ENCODE measurements at regions not wholly inside any gene's neighbourhood (a gene's known extent, or its start where the extent isn't known, plus 50 kb on each side); places are given as distances from the start of the nearest gene placed in this dataset.

DNA sequence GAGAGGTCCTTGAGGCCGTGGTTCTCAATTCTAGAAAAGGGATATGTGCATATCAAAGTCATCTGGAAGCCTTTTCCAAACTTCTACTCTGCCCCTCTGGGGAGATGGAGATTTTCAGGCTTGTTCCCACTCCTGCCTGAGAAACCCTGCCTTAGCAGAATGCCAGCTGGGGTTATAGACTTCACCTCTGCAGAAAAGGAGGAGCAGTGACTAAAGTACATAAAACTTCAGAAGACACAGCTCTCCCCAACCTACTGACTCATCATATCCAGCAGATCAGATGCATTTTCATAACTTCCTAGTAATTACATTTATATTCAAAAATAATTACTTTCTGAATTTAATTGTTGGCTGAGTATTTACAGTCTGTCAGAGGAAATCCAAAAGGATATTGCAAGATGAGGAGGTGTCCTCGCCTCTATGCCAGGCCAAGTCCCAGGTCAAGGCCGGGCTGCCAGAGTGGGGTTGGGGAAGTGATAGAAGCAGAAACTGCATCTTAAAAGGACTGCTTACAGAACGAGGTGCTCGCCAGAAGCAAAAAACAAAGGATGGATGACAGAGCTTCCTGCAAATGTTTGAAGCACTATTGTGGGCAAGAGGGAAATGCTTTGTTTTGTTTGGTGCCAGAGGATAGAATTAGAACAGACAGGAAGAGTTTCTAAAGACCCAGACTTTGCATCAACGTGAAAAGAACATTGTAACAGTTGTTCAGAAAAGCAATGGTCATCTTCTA is 75.6 kb upstream of the APCDD1 start:
- Histone ChIP-seq H3K4me2 (peak overlapping the region; percentile 56), H3K36me3 (ENCODE audit: insufficient read depth) (no peaks in the 10 kb centered on the region), H3K4me1 (ENCODE audit: insufficient read depth) (peaks cover 16% of the 10 kb centered on the region), H3K9me2 (ENCODE audit: insufficient read depth) (no peaks in the 10 kb centered on the region), H3K4me3 (no peak overlapping the region), H3K27ac (ENCODE audit: low read depth) (no peak overlapping the region), H4K20me1 (replicated peaks; ENCODE audit: insufficient read depth) (no peaks in the 10 kb centered on the region), H2AFZ (peak overlapping the region; percentile 39), H3F3A (replicated peaks; ENCODE audit: low read depth) (no peaks in the 10 kb centered on the region), H3K79me2 (replicated peaks; ENCODE audit: insufficient read depth) (no peaks in the 10 kb centered on the region), H3K27me3 (ENCODE audit: insufficient read depth) (no peaks in the 10 kb centered on the region)
- Mint-ChIP-seq H3K9me3 (no peaks in the 10 kb centered on the region), H3K4me3 (no peak overlapping the region), H3K27ac (no peak overlapping the region), H3K27me3 (ENCODE audit: insufficient read depth, low read depth, poor library complexity) (no peaks in the 10 kb centered on the region), H3K36me3 (ENCODE audit: low read depth) (no peaks in the 10 kb centered on the region), H3K4me1 (peaks cover 12% of the 10 kb centered on the region)
- no peak for ATAC-seq
- TF ChIP-seq, protein P1, sequence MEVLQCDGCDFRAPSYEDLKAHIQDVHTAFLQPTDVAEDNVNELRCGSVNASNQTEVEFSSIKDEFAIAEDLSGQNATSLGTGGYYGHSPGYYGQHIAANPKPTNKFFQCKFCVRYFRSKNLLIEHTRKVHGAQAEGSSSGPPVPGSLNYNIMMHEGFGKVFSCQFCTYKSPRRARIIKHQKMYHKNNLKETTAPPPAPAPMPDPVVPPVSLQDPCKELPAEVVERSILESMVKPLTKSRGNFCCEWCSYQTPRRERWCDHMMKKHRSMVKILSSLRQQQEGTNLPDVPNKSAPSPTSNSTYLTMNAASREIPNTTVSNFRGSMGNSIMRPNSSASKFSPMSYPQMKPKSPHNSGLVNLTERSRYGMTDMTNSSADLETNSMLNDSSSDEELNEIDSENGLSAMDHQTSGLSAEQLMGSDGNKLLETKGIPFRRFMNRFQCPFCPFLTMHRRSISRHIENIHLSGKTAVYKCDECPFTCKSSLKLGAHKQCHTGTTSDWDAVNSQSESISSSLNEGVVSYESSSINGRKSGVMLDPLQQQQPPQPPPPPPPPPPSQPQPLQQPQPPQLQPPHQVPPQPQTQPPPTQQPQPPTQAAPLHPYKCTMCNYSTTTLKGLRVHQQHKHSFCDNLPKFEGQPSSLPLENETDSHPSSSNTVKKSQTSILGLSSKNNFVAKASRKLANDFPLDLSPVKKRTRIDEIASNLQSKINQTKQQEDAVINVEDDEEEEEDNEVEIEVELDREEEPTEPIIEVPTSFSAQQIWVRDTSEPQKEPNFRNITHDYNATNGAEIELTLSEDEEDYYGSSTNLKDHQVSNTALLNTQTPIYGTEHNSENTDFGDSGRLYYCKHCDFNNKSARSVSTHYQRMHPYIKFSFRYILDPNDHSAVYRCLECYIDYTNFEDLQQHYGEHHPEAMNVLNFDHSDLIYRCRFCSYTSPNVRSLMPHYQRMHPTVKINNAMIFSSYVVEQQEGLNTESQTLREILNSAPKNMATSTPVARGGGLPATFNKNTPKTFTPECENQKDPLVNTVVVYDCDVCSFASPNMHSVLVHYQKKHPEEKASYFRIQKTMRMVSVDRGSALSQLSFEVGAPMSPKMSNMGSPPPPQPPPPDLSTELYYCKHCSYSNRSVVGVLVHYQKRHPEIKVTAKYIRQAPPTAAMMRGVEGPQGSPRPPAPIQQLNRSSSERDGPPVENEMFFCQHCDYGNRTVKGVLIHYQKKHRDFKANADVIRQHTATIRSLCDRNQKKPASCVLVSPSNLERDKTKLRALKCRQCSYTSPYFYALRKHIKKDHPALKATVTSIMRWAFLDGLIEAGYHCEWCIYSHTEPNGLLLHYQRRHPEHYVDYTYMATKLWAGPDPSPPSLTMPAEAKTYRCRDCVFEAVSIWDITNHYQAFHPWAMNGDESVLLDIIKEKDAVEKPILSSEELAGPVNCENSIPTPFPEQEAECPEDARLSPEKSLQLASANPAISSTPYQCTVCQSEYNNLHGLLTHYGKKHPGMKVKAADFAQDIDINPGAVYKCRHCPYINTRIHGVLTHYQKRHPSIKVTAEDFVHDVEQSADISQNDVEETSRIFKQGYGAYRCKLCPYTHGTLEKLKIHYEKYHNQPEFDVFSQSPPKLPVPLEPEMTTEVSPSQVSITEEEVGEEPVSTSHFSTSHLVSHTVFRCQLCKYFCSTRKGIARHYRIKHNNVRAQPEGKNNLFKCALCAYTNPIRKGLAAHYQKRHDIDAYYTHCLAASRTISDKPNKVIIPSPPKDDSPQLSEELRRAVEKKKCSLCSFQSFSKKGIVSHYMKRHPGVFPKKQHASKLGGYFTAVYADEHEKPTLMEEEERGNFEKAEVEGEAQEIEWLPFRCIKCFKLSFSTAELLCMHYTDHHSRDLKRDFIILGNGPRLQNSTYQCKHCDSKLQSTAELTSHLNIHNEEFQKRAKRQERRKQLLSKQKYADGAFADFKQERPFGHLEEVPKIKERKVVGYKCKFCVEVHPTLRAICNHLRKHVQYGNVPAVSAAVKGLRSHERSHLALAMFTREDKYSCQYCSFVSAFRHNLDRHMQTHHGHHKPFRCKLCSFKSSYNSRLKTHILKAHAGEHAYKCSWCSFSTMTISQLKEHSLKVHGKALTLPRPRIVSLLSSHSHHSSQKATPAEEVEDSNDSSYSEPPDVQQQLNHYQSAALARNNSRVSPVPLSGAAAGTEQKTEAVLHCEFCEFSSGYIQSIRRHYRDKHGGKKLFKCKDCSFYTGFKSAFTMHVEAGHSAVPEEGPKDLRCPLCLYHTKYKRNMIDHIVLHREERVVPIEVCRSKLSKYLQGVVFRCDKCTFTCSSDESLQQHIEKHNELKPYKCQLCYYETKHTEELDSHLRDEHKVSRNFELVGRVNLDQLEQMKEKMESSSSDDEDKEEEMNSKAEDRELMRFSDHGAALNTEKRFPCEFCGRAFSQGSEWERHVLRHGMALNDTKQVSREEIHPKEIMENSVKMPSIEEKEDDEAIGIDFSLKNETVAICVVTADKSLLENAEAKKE (CRISPR knock-in tag; IDR thresholded peaks at IDR 0.05) = no peak
- TF ChIP-seq ZNF114 (CRISPR knock-in tag; IDR thresholded peaks at IDR 0.05) = no peak
- no peak for TF ChIP-seq ZNF331 (CRISPR knock-in tag; IDR thresholded peaks at IDR 0.05; ENCODE audit: low read depth)
- TF ChIP-seq EZH2 (IDR thresholded peaks at IDR 0.05; ENCODE audit: low read depth, unreplicated experiment) = no peak
- TF ChIP-seq STAT1 (IDR thresholded peaks at IDR 0.05; ENCODE audit: unreplicated experiment) = no peak
- no peak for TF ChIP-seq CREB1 (CRISPR knock-in tag; IDR thresholded peaks at IDR 0.05; ENCODE audit: low read depth)
- TF ChIP-seq, protein P2, sequence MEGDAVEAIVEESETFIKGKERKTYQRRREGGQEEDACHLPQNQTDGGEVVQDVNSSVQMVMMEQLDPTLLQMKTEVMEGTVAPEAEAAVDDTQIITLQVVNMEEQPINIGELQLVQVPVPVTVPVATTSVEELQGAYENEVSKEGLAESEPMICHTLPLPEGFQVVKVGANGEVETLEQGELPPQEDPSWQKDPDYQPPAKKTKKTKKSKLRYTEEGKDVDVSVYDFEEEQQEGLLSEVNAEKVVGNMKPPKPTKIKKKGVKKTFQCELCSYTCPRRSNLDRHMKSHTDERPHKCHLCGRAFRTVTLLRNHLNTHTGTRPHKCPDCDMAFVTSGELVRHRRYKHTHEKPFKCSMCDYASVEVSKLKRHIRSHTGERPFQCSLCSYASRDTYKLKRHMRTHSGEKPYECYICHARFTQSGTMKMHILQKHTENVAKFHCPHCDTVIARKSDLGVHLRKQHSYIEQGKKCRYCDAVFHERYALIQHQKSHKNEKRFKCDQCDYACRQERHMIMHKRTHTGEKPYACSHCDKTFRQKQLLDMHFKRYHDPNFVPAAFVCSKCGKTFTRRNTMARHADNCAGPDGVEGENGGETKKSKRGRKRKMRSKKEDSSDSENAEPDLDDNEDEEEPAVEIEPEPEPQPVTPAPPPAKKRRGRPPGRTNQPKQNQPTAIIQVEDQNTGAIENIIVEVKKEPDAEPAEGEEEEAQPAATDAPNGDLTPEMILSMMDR (conservative IDR thresholded peaks at IDR 0.05; ENCODE audit: low read depth in 2 of 2) = no peak
- TF ChIP-seq, protein P3, sequence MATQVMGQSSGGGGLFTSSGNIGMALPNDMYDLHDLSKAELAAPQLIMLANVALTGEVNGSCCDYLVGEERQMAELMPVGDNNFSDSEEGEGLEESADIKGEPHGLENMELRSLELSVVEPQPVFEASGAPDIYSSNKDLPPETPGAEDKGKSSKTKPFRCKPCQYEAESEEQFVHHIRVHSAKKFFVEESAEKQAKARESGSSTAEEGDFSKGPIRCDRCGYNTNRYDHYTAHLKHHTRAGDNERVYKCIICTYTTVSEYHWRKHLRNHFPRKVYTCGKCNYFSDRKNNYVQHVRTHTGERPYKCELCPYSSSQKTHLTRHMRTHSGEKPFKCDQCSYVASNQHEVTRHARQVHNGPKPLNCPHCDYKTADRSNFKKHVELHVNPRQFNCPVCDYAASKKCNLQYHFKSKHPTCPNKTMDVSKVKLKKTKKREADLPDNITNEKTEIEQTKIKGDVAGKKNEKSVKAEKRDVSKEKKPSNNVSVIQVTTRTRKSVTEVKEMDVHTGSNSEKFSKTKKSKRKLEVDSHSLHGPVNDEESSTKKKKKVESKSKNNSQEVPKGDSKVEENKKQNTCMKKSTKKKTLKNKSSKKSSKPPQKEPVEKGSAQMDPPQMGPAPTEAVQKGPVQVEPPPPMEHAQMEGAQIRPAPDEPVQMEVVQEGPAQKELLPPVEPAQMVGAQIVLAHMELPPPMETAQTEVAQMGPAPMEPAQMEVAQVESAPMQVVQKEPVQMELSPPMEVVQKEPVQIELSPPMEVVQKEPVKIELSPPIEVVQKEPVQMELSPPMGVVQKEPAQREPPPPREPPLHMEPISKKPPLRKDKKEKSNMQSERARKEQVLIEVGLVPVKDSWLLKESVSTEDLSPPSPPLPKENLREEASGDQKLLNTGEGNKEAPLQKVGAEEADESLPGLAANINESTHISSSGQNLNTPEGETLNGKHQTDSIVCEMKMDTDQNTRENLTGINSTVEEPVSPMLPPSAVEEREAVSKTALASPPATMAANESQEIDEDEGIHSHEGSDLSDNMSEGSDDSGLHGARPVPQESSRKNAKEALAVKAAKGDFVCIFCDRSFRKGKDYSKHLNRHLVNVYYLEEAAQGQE (IDR thresholded peaks at IDR 0.05; ENCODE audit: unreplicated experiment) = no peak
- TF ChIP-seq EZH2phosphoT487 (IDR thresholded peaks at IDR 0.05; ENCODE audit: unreplicated experiment) = no peak
- no peak for DNase-seq (ENCODE audit: low spot score)
